H9 (cell line): ENCODE measurements at regions not wholly inside any gene's neighbourhood (a gene's known extent, or its start where the extent isn't known, plus 50 kb on each side); places are given as distances from the start of the nearest gene placed in this dataset.

Source experiments
- DNase-seq: peaks from one replicate; pipeline ENCODE4 v3.0.0-alpha.2; 2017
- H2AFZ ChIP-seq: one replicate; pipeline ENCODE4 v1.6.1; 2013; ENCODE audit warnings: mild to moderate bottlenecking, low read length, control low read depth, moderate library complexity
- H2AK5ac ChIP-seq: 2 replicates; pipeline ENCODE4 v1.6.1; 2013; ENCODE audit warnings: low read length, control low read depth, mixed read lengths; ENCODE audit not compliant: insufficient read length
- H2BK120ac ChIP-seq: one replicate; pipeline ENCODE4 v1.6.1; 2013; ENCODE audit warnings: low read depth, mild to moderate bottlenecking, low read length, control low read depth, inconsistent platforms; ENCODE audit not compliant: poor library complexity, severe bottlenecking
- H2BK12ac ChIP-seq: 2 replicates; pipeline ENCODE4 v1.6.1; 2013; ENCODE audit warnings: low read length, control low read depth, mixed read lengths, low read depth; ENCODE audit not compliant: insufficient read length
- H2BK15ac ChIP-seq: 2 replicates; pipeline ENCODE4 v1.6.1; 2013; ENCODE audit warnings: low read depth, low read length, control low read depth
- H2BK20ac ChIP-seq: one replicate; pipeline ENCODE4 v1.6.1; 2013; ENCODE audit warnings: low read depth, mild to moderate bottlenecking, low read length, control low read depth, inconsistent platforms; ENCODE audit not compliant: poor library complexity, severe bottlenecking
- H2BK5ac ChIP-seq: 2 replicates; pipeline ENCODE4 v1.6.1; 2013; ENCODE audit warnings: low read length, control low read depth, mixed read lengths; ENCODE audit not compliant: insufficient read length
- H3K14ac ChIP-seq: 2 replicates; pipeline ENCODE4 v1.6.1; 2013; ENCODE audit warnings: low read length, control low read depth; ENCODE audit not compliant: insufficient read depth
- H3K18ac ChIP-seq: 2 replicates; pipeline ENCODE4 v1.6.1; 2013; ENCODE audit warnings: low read depth, mild to moderate bottlenecking, mixed read lengths, low read length, control low read depth; ENCODE audit not compliant: insufficient read length
- H3K23ac ChIP-seq: 2 replicates; pipeline ENCODE4 v1.6.1; 2013; ENCODE audit warnings: low read length, control low read depth, mixed read lengths, low read depth; ENCODE audit not compliant: insufficient read length
- H3K23me2 ChIP-seq: 2 replicates; pipeline ENCODE4 v1.6.1; 2013; ENCODE audit warnings: low read depth, mild to moderate bottlenecking, mixed read lengths, low read length, control low read depth; ENCODE audit not compliant: insufficient read length, poor library complexity, severe bottlenecking
- H3K27ac ChIP-seq: 2 replicates; pipeline ENCODE4 v1.5.1; 2013; ENCODE audit warnings: low read length, control low read depth, mixed read lengths, low read depth; ENCODE audit not compliant: insufficient read length
- H3K27me3 ChIP-seq: 2 replicates; pipeline ENCODE4 v1.6.1; 2013; ENCODE audit warnings: low read length, control low read depth, inconsistent platforms; ENCODE audit not compliant: insufficient read depth
- H3K4ac ChIP-seq: 2 replicates; pipeline ENCODE4 v1.6.1; 2013; ENCODE audit warnings: low read depth, mild to moderate bottlenecking, control low read depth, inconsistent platforms, low read length, moderate library complexity
- H3K4me1 ChIP-seq: 2 replicates; pipeline ENCODE4 v1.6.1; 2013; ENCODE audit warnings: low read length, control low read depth, inconsistent platforms; ENCODE audit not compliant: insufficient read depth
- H3K4me2 ChIP-seq: 2 replicates; pipeline ENCODE4 v1.6.1; 2013; ENCODE audit warnings: low read length, control low read depth, mixed read lengths; ENCODE audit not compliant: insufficient read length, insufficient read depth
- H3K56ac ChIP-seq: 2 replicates; pipeline ENCODE4 v1.6.1; 2013; ENCODE audit warnings: low read depth, mild to moderate bottlenecking, mixed read lengths, low read length, control low read depth; ENCODE audit not compliant: insufficient read length
- H3K79me1 ChIP-seq: 2 replicates; pipeline ENCODE4 v1.6.1; 2013; ENCODE audit warnings: low read depth, mild to moderate bottlenecking, moderate library complexity, low read length, control low read depth, inconsistent platforms; ENCODE audit not compliant: insufficient read depth, poor library complexity, severe bottlenecking
- H3K79me2 ChIP-seq: 2 replicates; pipeline ENCODE4 v1.6.1; 2013; ENCODE audit warnings: low read length, control low read depth, inconsistent platforms; ENCODE audit not compliant: insufficient read depth
- H3K9ac ChIP-seq: 2 replicates; pipeline ENCODE4 v1.6.1; 2013; ENCODE audit warnings: low read length, control low read depth, mixed read lengths; ENCODE audit not compliant: insufficient read length; ENCODE audit errors: extremely low read depth
- H3K9me3 ChIP-seq: one replicate; pipeline ENCODE4 v1.6.1; 2013; ENCODE audit warnings: low read depth, low read length, inconsistent platforms; ENCODE audit not compliant: control insufficient read depth
- H3T11ph ChIP-seq: one replicate; pipeline ENCODE4 v1.6.1; 2013; ENCODE audit warnings: mild to moderate bottlenecking, low read length, control low read depth, inconsistent platforms
- H4K20me1 ChIP-seq: one replicate; pipeline ENCODE4 v1.6.1; 2013; ENCODE audit not compliant: control insufficient read depth, insufficient read length, insufficient read depth
- H4K5ac ChIP-seq: 2 replicates; pipeline ENCODE4 v1.6.1; 2013; ENCODE audit warnings: low read depth, mild to moderate bottlenecking, mixed read lengths, low read length, control low read depth; ENCODE audit not compliant: insufficient read length
- H4K8ac ChIP-seq: replicated peaks from 2 replicates; pipeline ENCODE4 v1.6.1; 2013; ENCODE audit warnings: low read length, control low read depth, mixed read lengths, low read depth; ENCODE audit not compliant: insufficient read length
- H4K91ac ChIP-seq: 2 replicates; pipeline ENCODE4 v1.6.1; 2013; ENCODE audit warnings: low read depth, mild to moderate bottlenecking, moderate library complexity, mixed read lengths, low read length, control low read depth; ENCODE audit not compliant: insufficient read length
- H3K27ac Mint-ChIP-seq, 3 experiments: 2 replicates in 2 of 3; 3 replicates in 1 of 3; pipeline ENCODE4 v1.8.0; 2020 to 2021; ENCODE audit warnings: mixed read lengths in 3 of 3, mild to moderate bottlenecking in 1 of 3, moderate library complexity in 1 of 3
- H3K27me3 Mint-ChIP-seq: 2 replicates; pipeline ENCODE4 v1.8.0; 2021; ENCODE audit warnings: low read depth, mild to moderate bottlenecking, moderate library complexity, mixed read lengths
- H3K36me3 Mint-ChIP-seq, 3 experiments: 2 replicates in 2 of 3; 3 replicates in 1 of 3; pipeline ENCODE4 v1.8.0; 2020 to 2021; ENCODE audit warnings: low read depth in 3 of 3, mixed read lengths in 3 of 3; ENCODE audit not compliant: insufficient read depth in 1 of 3
- H3K4me1 Mint-ChIP-seq, 2 experiments: 2 replicates each; pipeline ENCODE4 v1.8.0; 2020; ENCODE audit warnings: mixed read lengths in 2 of 2
- H3K4me3 Mint-ChIP-seq, 2 experiments: 2 replicates in 1 of 2; 3 replicates in 1 of 2; pipeline ENCODE4 v1.8.0; 2020 to 2021; ENCODE audit warnings: mild to moderate bottlenecking in 2 of 2, mixed read lengths in 2 of 2, moderate library complexity in 1 of 2
- H3K9me3 Mint-ChIP-seq, 2 experiments: 2 replicates in 1 of 2; 3 replicates in 1 of 2; pipeline ENCODE4 v1.8.0; 2020; ENCODE audit warnings: mild to moderate bottlenecking in 2 of 2, mixed read lengths in 2 of 2, moderate library complexity in 1 of 2
- CTCF ChIP-seq: fragments of 200-600 bp; sonication (generic); conservative IDR thresholded peaks from 3 replicates; pipeline ENCODE4 v1.8.0; 2021; ENCODE audit warnings: antibody characterized with exemption, mild to moderate bottlenecking

DNA sequence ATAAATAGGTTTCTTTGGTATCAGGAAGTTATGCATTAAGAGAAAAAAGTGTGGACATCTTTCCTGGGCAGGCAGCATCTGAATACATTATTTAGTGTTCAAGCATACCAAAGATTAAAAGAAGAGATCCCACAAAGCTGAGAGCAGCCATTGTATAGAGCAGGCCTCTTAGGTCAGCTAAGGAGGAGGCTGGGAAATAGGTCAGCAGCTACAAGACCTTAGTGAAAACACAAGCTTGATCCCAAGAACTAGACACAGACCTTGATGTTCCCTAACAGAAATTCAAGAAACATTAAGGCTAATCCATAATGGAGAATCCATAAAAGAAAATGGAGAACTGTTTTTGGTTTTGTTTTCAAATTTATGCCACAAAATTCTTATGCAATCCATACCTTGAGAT is 135.3 kb upstream of the DPT start:
- no peak overlapping the region for H2BK120ac ChIP-seq
- H3K27me3 ChIP-seq = no peaks in the 10 kb centered on the region
- H2BK20ac ChIP-seq = no peak overlapping the region
- no peak overlapping the region for H2BK15ac ChIP-seq
- no peaks in the 10 kb centered on the region for H3K9me3 ChIP-seq
- Mint-ChIP-seq H3K9me3 (peaks cover 5 to 6% of the 10 kb centered on the region in 2 experiments), H3K4me3 (no peak overlapping the region), H3K27me3 (no peaks in the 10 kb centered on the region), H3K27ac (no peak overlapping the region), H3K4me1 (peaks cover 6% of the 10 kb centered on the region in 2 experiments), H3K36me3 (peaks cover 0 to 6% (median 2%) of the 10 kb centered on the region in 3 experiments; a peak in 2 of 7 replicates)
- no peak overlapping the region for H3K27ac ChIP-seq
- no peak overlapping the region for H3K23ac ChIP-seq
- no peaks in the 10 kb centered on the region for H4K20me1 ChIP-seq
- H2BK5ac ChIP-seq = no peak overlapping the region
- no peak overlapping the region for H4K8ac ChIP-seq
- no peaks in the 10 kb centered on the region for H3K79me2 ChIP-seq
- H3K9ac ChIP-seq = no peak overlapping the region
- H3K4ac ChIP-seq = no peak overlapping the region
- no peak overlapping the region for H3K4me2 ChIP-seq
- H2BK12ac ChIP-seq = no peak overlapping the region
- no peak overlapping the region for H3T11ph ChIP-seq
- no peaks in the 10 kb centered on the region for H3K4me1 ChIP-seq
- H3K56ac ChIP-seq = no peak overlapping the region
- no peak for TF ChIP-seq CTCF
- no peak overlapping the region for H3K18ac ChIP-seq
- H2AK5ac ChIP-seq = no peak overlapping the region
- H3K23me2 ChIP-seq = no peaks in the 10 kb centered on the region
- no peak overlapping the region for H2AFZ ChIP-seq
- no peak for DNase-seq
- no peak overlapping the region for H3K14ac ChIP-seq
- H4K91ac ChIP-seq = no peak overlapping the region
- H3K79me1 ChIP-seq = no peaks in the 10 kb centered on the region
- no peak overlapping the region for H4K5ac ChIP-seq
